ENCODE measurements at regions not wholly inside any gene's neighbourhood (a gene's known extent, or its start where the extent isn't known, plus 50 kb on each side); places are given as distances from the start of the nearest gene placed in this dataset.

- TF ChIP-seq EZH2 (IDR thresholded peaks at IDR 0.05; ENCODE audit: borderline replicate concordance, low read length) (no peak), CTCF (IDR thresholded peaks at IDR 0.05; ENCODE audit: low read length) (no peak)
- H3K9me2 ChIP-seq (ENCODE audit: low read depth, low read length): no peaks in the 10 kb centered on the region
- no peak overlapping the region for H3K4me2 ChIP-seq (ENCODE audit: low read length)
- H3F3A ChIP-seq (ENCODE audit: insufficient read depth, low read length): no peaks in the 10 kb centered on the region
- no peaks in the 10 kb centered on the region; the same call in 1 of the 2 replicates for H3K9me3 ChIP-seq (ENCODE audit: low read length)
- no peak overlapping the region for H3K9ac ChIP-seq (ENCODE audit: low read length)
- no peaks in the 10 kb centered on the region for H3K27me3 ChIP-seq (ENCODE audit: insufficient read depth, low read length)
- no peaks in the 10 kb centered on the region for H4K20me1 ChIP-seq (ENCODE audit: insufficient read depth, low read length)
- no peaks in the 10 kb centered on the region for H3K79me2 ChIP-seq (ENCODE audit: insufficient read depth, low read length)
- no peak overlapping the region for H2AFZ ChIP-seq (ENCODE audit: low read length)
- no peak overlapping the region for H3K27ac ChIP-seq (ENCODE audit: low read depth, low read length, poor library complexity, severe bottlenecking)
- H3K36me3 ChIP-seq (ENCODE audit: insufficient read depth, low read length): no peaks in the 10 kb centered on the region
- H3K4me3 ChIP-seq (ENCODE audit: low read depth, low read length, poor library complexity, severe bottlenecking): no peak overlapping the region
- H3K4me1 ChIP-seq (ENCODE audit: insufficient read depth, low read length, severe bottlenecking): no peaks in the 10 kb centered on the region
Observed at GRCh38 chr1:55339681-55340080, 124.5 kb upstream of the USP24 start.

- Histone ChIP-seq H4K20me1 (ENCODE audit: insufficient read depth, low read length) (no peaks in the 10 kb centered on the region), H3K9ac (ENCODE audit: low read length) (no peak overlapping the region), H2AFZ (ENCODE audit: low read length) (no peak overlapping the region), H3K9me2 (ENCODE audit: low read depth, low read length) (no peaks in the 10 kb centered on the region), H3K79me2 (ENCODE audit: insufficient read depth, low read length) (no peaks in the 10 kb centered on the region), H3K4me1 (ENCODE audit: insufficient read depth, low read length, severe bottlenecking) (no peaks in the 10 kb centered on the region), H3K4me3 (ENCODE audit: low read depth, low read length, poor library complexity, severe bottlenecking) (no peak overlapping the region), H3K27me3 (ENCODE audit: insufficient read depth, low read length) (no peaks in the 10 kb centered on the region), H3F3A (ENCODE audit: insufficient read depth, low read length) (no peaks in the 10 kb centered on the region), H3K4me2 (ENCODE audit: low read length) (no peak overlapping the region), H3K27ac (ENCODE audit: low read depth, low read length, poor library complexity, severe bottlenecking) (no peak overlapping the region), H3K36me3 (ENCODE audit: insufficient read depth, low read length) (no peaks in the 10 kb centered on the region), H3K9me3 (ENCODE audit: low read length) (no peaks in the 10 kb centered on the region; the same call in 1 of the 2 replicates)
- TF ChIP-seq CTCF (IDR thresholded peaks at IDR 0.05; ENCODE audit: low read length) (no peak), EZH2 (IDR thresholded peaks at IDR 0.05; ENCODE audit: borderline replicate concordance, low read length) (no peak)
Observed at GRCh38 chr1:55338448-55338820, 123.3 kb upstream of the USP24 start.

- Histone ChIP-seq H3K9me3 (ENCODE audit: low read length) (no peaks in the 10 kb centered on the region; the same call in 1 of the 2 replicates), H3K9me2 (ENCODE audit: low read depth, low read length) (no peaks in the 10 kb centered on the region), H3F3A (ENCODE audit: insufficient read depth, low read length) (no peaks in the 10 kb centered on the region), H3K4me3 (ENCODE audit: low read depth, low read length, poor library complexity, severe bottlenecking) (no peak overlapping the region), H3K4me2 (ENCODE audit: low read length) (no peak overlapping the region), H3K4me1 (ENCODE audit: insufficient read depth, low read length, severe bottlenecking) (no peaks in the 10 kb centered on the region), H4K20me1 (ENCODE audit: insufficient read depth, low read length) (no peaks in the 10 kb centered on the region), H3K9ac (ENCODE audit: low read length) (no peak overlapping the region), H3K27ac (ENCODE audit: low read depth, low read length, poor library complexity, severe bottlenecking) (no peak overlapping the region), H2AFZ (ENCODE audit: low read length) (no peak overlapping the region), H3K36me3 (ENCODE audit: insufficient read depth, low read length) (no peaks in the 10 kb centered on the region), H3K27me3 (ENCODE audit: insufficient read depth, low read length) (no peaks in the 10 kb centered on the region), H3K79me2 (ENCODE audit: insufficient read depth, low read length) (no peaks in the 10 kb centered on the region)
- TF ChIP-seq EZH2 (IDR thresholded peaks at IDR 0.05; ENCODE audit: borderline replicate concordance, low read length) (no peak), CTCF (IDR thresholded peaks at IDR 0.05; ENCODE audit: low read length) (peak; percentile 63)
Observed at GRCh38 chr1:55337801-55338447, 122.8 kb upstream of the USP24 start.
